Calu3 (cell line): ENCODE measurements at regions not wholly inside any gene's neighbourhood (a gene's known extent, or its start where the extent isn't known, plus 50 kb on each side); places are given as distances from the start of the nearest gene placed in this dataset.
"Not testable (repeated sequence)": the region's sequence is repeated elsewhere in the genome, so short reads cannot be mapped to it uniquely, and the experiment has no call there.

Experiments
- BruUV-seq: library from RNA; stranded (reverse); fragments of 400-500 nt; replicated peaks from 2 replicates; lab custom pipeline; 2021; lab: Mats Ljungman, UMichigan
- CTCF ChIA-PET: fragments of 300-600 bp; sonication (Branson Sonifier 250); formaldehyde crosslinking; loops from one replicate; lab custom pipeline; 2022; ENCODE audit warnings: antibody characterized with exemption; lab: Charles Lee
- DNase-seq: peaks from one replicate; pipeline ENCODE4 v3.0.0; 2022
- H3K27ac Mint-ChIP-seq: one replicate; pipeline ENCODE4 v1.8.0; 2022; ENCODE audit warnings: mixed read lengths; ENCODE audit not compliant: unreplicated experiment
- H3K27me3 Mint-ChIP-seq: one replicate; pipeline ENCODE4 v1.8.0; 2022; ENCODE audit warnings: mixed read lengths; ENCODE audit not compliant: unreplicated experiment
- H3K36me3 Mint-ChIP-seq: one replicate; pipeline ENCODE4 v1.8.0; 2022; ENCODE audit warnings: mild to moderate bottlenecking, moderate library complexity, mixed read lengths; ENCODE audit not compliant: insufficient read depth, unreplicated experiment
- H3K4me1 Mint-ChIP-seq: one replicate; pipeline ENCODE4 v1.8.0; 2022; ENCODE audit warnings: mild to moderate bottlenecking, low read depth, mixed read lengths; ENCODE audit not compliant: unreplicated experiment
- H3K4me3 Mint-ChIP-seq: one replicate; pipeline ENCODE4 v1.8.0; 2022; ENCODE audit warnings: mild to moderate bottlenecking, low read depth, moderate library complexity, mixed read lengths; ENCODE audit not compliant: unreplicated experiment
- H3K9me3 Mint-ChIP-seq: one replicate; pipeline ENCODE4 v1.8.0; 2022; ENCODE audit warnings: low read depth, mixed read lengths; ENCODE audit not compliant: unreplicated experiment
- CTCF ChIP-seq: fragments of 200-600 bp; IDR thresholded peaks from one replicate; pipeline ENCODE4 v1.8.0; 2022; ENCODE audit warnings: antibody characterized with exemption; ENCODE audit not compliant: unreplicated experiment
- intact Hi-C: fragments of 100-400 bp; cut with micrococcal nuclease; formaldehyde crosslinking; loops from one replicate; pipeline ENCODE4 v1.10.0; 2022; ENCODE audit not compliant: unreplicated experiment

- no peaks in the 10 kb centered on the region for H3K27me3 Mint-ChIP-seq
These were observed 511.7 kb upstream of the KLHL4 start for GRCh38 chrX:87005885-87006284.

GRCh38 chrX:87006561-87006960, 511.0 kb upstream of the KLHL4 start:
- no peak for TF ChIP-seq CTCF
- H3K9me3 Mint-ChIP-seq, result peaks cover 7% of the 10 kb centered on the region
- intact Hi-C loops, result no loop called here
- H3K4me1 Mint-ChIP-seq, result no peaks in the 10 kb centered on the region
- no peak for DNase-seq
- H3K27ac Mint-ChIP-seq, result no peak overlapping the region
- no peaks in the 10 kb centered on the region for H3K36me3 Mint-ChIP-seq
- BruUV-seq, result no TSS peak
- H3K27me3 Mint-ChIP-seq, result no peaks in the 10 kb centered on the region
- CTCF ChIA-PET, result no interaction called here
- no peak overlapping the region for H3K4me3 Mint-ChIP-seq

More at GRCh38 chrX:87005885-87006284, 511.7 kb upstream of the KLHL4 start:
- no peak for DNase-seq
- no TSS peak for BruUV-seq
- TF ChIP-seq CTCF, result no peak
- intact Hi-C loops, result no loop called here
- Mint-ChIP-seq H3K4me3 (no peak overlapping the region), H3K27ac (no peak overlapping the region), H3K36me3 (no peaks in the 10 kb centered on the region), H3K4me1 (no peaks in the 10 kb centered on the region), H3K9me3 (peaks cover 7% of the 10 kb centered on the region)
- CTCF ChIA-PET, result no interaction called here

GRCh38 chrX:87017210-87017609, 500.4 kb upstream of the KLHL4 start:
- Mint-ChIP-seq H3K4me1 (no peaks in the 10 kb centered on the region), H3K27me3 (no peaks in the 10 kb centered on the region), H3K4me3 (no peak overlapping the region), H3K36me3 (no peaks in the 10 kb centered on the region), H3K9me3 (peaks cover 5% of the 10 kb centered on the region), H3K27ac (no peak overlapping the region)
- CTCF ChIA-PET, result no interaction called here
- no peak for DNase-seq
- intact Hi-C loops, result no loop called here
- no peak for TF ChIP-seq CTCF
- BruUV-seq, result no TSS peak

- H3K4me3 Mint-ChIP-seq, intact Hi-C loops, H3K27ac Mint-ChIP-seq, CTCF ChIA-PET, DNase-seq, BruUV-seq, H3K9me3 Mint-ChIP-seq, H3K36me3 Mint-ChIP-seq, H3K4me1 Mint-ChIP-seq, H3K27me3 Mint-ChIP-seq: not testable (repeated sequence)
These were observed 484.5 kb upstream of the KLHL4 start for GRCh38 chrX:87033115-87033514.

- intact Hi-C loops, result no loop called here
- peaks cover 11% of the 10 kb centered on the region for H3K9me3 Mint-ChIP-seq
- CTCF ChIA-PET, result no interaction called here
- no peak for TF ChIP-seq CTCF
- no peaks in the 10 kb centered on the region for H3K36me3 Mint-ChIP-seq
- no peaks in the 10 kb centered on the region for H3K27me3 Mint-ChIP-seq
- H3K27ac Mint-ChIP-seq, result no peak overlapping the region
- no TSS peak for BruUV-seq
- H3K4me3 Mint-ChIP-seq, result no peak overlapping the region
- H3K4me1 Mint-ChIP-seq, result no peaks in the 10 kb centered on the region
- no peak for DNase-seq
These were observed 472.2 kb upstream of the KLHL4 start for GRCh38 chrX:87045352-87045751.
